ENCODE measurements at regions not wholly inside any gene's neighbourhood (a gene's known extent, or its start where the extent isn't known, plus 50 kb on each side); places are given as distances from the start of the nearest gene placed in this dataset.

DNA sequence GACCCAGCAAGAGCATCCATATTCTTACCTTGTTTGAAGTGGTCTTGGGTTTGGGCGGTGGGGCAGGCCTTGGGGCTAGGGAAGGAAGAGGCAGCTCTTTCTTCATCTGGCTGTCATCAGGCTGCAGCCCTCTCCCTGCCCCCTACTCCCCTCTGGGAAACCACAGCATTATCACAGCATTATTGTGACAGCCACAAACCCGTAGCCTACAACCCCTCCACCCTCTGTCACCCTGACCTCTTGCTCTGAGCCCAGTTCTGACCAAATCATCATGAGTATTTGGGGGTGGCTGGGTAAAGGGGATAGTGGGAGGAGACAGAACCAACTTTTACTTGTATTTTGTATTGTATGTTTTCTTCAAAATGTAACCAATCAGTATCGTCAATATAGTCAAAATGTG lies 94.3 kb upstream of the ARRDC3 start:
- TF ChIP-seq, protein P1, sequence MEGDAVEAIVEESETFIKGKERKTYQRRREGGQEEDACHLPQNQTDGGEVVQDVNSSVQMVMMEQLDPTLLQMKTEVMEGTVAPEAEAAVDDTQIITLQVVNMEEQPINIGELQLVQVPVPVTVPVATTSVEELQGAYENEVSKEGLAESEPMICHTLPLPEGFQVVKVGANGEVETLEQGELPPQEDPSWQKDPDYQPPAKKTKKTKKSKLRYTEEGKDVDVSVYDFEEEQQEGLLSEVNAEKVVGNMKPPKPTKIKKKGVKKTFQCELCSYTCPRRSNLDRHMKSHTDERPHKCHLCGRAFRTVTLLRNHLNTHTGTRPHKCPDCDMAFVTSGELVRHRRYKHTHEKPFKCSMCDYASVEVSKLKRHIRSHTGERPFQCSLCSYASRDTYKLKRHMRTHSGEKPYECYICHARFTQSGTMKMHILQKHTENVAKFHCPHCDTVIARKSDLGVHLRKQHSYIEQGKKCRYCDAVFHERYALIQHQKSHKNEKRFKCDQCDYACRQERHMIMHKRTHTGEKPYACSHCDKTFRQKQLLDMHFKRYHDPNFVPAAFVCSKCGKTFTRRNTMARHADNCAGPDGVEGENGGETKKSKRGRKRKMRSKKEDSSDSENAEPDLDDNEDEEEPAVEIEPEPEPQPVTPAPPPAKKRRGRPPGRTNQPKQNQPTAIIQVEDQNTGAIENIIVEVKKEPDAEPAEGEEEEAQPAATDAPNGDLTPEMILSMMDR (IDR thresholded peaks at IDR 0.05), result no peak
- no peak for TF ChIP-seq ZFX (IDR thresholded peaks at IDR 0.05; ENCODE audit: borderline replicate concordance)
